GM12873 (cell line): ENCODE measurements at regions not wholly inside any gene's neighbourhood (a gene's known extent, or its start where the extent isn't known, plus 50 kb on each side); places are given as distances from the start of the nearest gene placed in this dataset.

Experiments
- CTCF ChIP-seq: IDR thresholded peaks from 2 replicates; pipeline ENCODE4 v1.5.1; 2012; ENCODE audit warnings: low read depth, mild to moderate bottlenecking, moderate library complexity, low read length, control low read depth; ENCODE audit not compliant: insufficient read depth; ENCODE audit errors: missing control alignments

- no peak for TF ChIP-seq CTCF
These were observed 454.6 kb downstream of the GADD45G start for GRCh38 chr9:90059436-90059835.

- no peak for TF ChIP-seq CTCF
These were observed 455.4 kb downstream of the GADD45G start for GRCh38 chr9:90060256-90060655.

- no peak for TF ChIP-seq CTCF
These were observed 456.4 kb downstream of the GADD45G start for GRCh38 chr9:90061187-90061586.

- TF ChIP-seq CTCF = no peak
These were observed 458.2 kb downstream of the GADD45G start for GRCh38 chr9:90062982-90063381.

- TF ChIP-seq CTCF = no peak
These were observed 459.4 kb downstream of the GADD45G start for GRCh38 chr9:90064248-90064647.

- no peak for TF ChIP-seq CTCF
These were observed 460.2 kb downstream of the GADD45G start for GRCh38 chr9:90064971-90065370.

GRCh38 chr9:90065851-90066250 lies 461.0 kb downstream of the GADD45G start:
- TF ChIP-seq CTCF = no peak
